ENCODE measurements at regions not wholly inside any gene's neighbourhood (a gene's known extent, or its start where the extent isn't known, plus 50 kb on each side); places are given as distances from the start of the nearest gene placed in this dataset.

DNA sequence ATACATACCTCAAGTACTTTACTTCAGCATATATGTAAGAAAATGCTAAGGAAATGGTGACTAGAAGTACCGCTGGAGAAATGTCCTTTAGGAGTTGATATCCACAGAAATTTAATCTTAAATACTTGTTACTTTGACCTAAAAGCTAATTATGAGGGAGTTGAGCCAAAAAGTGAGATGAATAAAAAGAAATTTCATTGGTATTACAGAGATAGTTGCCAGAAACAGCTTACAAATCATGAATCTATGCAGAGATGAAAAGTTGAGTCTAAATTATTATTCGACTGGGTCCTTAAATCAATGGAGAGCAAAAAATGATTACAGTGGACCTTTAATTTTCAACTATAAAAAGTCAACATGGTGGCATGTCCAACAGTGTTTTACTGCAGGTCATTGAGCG lies 160.9 kb downstream of the MZT1 start:
- no peaks in the 10 kb centered on the region for H3K9me3 ChIP-seq (ENCODE audit: low read length)
- H3K4me2 ChIP-seq (ENCODE audit: low read length) = no peak overlapping the region
- H3K27me3 ChIP-seq (ENCODE audit: insufficient read depth, low read depth, low read length) = no peaks in the 10 kb centered on the region
- TF ChIP-seq MXI1 (conservative IDR thresholded peaks at IDR 0.05; ENCODE audit: poor library complexity, severe bottlenecking) (no peak), RAD21 (conservative IDR thresholded peaks at IDR 0.05) (no peak), SMC3 (conservative IDR thresholded peaks at IDR 0.05; ENCODE audit: poor library complexity) (no peak), POLR2AphosphoS5 (IDR thresholded peaks at IDR 0.05) (no peak), EP300 (conservative IDR thresholded peaks at IDR 0.05; ENCODE audit: poor library complexity, severe bottlenecking) (no peak), EZH2 (IDR thresholded peaks at IDR 0.05; ENCODE audit: borderline replicate concordance, insufficient read depth, low read length, poor library complexity, severe bottlenecking) (no peak)
- TF ChIP-seq, protein P1, sequence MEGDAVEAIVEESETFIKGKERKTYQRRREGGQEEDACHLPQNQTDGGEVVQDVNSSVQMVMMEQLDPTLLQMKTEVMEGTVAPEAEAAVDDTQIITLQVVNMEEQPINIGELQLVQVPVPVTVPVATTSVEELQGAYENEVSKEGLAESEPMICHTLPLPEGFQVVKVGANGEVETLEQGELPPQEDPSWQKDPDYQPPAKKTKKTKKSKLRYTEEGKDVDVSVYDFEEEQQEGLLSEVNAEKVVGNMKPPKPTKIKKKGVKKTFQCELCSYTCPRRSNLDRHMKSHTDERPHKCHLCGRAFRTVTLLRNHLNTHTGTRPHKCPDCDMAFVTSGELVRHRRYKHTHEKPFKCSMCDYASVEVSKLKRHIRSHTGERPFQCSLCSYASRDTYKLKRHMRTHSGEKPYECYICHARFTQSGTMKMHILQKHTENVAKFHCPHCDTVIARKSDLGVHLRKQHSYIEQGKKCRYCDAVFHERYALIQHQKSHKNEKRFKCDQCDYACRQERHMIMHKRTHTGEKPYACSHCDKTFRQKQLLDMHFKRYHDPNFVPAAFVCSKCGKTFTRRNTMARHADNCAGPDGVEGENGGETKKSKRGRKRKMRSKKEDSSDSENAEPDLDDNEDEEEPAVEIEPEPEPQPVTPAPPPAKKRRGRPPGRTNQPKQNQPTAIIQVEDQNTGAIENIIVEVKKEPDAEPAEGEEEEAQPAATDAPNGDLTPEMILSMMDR (IDR thresholded peaks at IDR 0.05; ENCODE audit: poor library complexity, severe bottlenecking) = no peak
- TF ChIP-seq, protein P2, sequence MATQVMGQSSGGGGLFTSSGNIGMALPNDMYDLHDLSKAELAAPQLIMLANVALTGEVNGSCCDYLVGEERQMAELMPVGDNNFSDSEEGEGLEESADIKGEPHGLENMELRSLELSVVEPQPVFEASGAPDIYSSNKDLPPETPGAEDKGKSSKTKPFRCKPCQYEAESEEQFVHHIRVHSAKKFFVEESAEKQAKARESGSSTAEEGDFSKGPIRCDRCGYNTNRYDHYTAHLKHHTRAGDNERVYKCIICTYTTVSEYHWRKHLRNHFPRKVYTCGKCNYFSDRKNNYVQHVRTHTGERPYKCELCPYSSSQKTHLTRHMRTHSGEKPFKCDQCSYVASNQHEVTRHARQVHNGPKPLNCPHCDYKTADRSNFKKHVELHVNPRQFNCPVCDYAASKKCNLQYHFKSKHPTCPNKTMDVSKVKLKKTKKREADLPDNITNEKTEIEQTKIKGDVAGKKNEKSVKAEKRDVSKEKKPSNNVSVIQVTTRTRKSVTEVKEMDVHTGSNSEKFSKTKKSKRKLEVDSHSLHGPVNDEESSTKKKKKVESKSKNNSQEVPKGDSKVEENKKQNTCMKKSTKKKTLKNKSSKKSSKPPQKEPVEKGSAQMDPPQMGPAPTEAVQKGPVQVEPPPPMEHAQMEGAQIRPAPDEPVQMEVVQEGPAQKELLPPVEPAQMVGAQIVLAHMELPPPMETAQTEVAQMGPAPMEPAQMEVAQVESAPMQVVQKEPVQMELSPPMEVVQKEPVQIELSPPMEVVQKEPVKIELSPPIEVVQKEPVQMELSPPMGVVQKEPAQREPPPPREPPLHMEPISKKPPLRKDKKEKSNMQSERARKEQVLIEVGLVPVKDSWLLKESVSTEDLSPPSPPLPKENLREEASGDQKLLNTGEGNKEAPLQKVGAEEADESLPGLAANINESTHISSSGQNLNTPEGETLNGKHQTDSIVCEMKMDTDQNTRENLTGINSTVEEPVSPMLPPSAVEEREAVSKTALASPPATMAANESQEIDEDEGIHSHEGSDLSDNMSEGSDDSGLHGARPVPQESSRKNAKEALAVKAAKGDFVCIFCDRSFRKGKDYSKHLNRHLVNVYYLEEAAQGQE (IDR thresholded peaks at IDR 0.05; ENCODE audit: borderline replicate concordance) = no peak
- no peaks in the 10 kb centered on the region for H3K79me2 ChIP-seq (replicated peaks; ENCODE audit: insufficient read depth, low read length)
- no peaks in the 10 kb centered on the region for H4K20me1 ChIP-seq (ENCODE audit: insufficient read depth)
- H3K9me2 ChIP-seq (ENCODE audit: insufficient read depth, low read length) = no peaks in the 10 kb centered on the region
- H3K4me3 ChIP-seq (ENCODE audit: low read length) = no peak overlapping the region
- no peaks in the 10 kb centered on the region for H3F3A ChIP-seq (ENCODE audit: insufficient read depth, low read length, poor library complexity, severe bottlenecking)
- no peak overlapping the region for H2AFZ ChIP-seq (ENCODE audit: low read depth, low read length)
- no peak overlapping the region for H3K27ac ChIP-seq (ENCODE audit: low read length)
- H3K36me3 ChIP-seq (ENCODE audit: insufficient read depth, low read length) = no peaks in the 10 kb centered on the region
- no peak overlapping the region for H3K9ac ChIP-seq (ENCODE audit: low read length)

DNA sequence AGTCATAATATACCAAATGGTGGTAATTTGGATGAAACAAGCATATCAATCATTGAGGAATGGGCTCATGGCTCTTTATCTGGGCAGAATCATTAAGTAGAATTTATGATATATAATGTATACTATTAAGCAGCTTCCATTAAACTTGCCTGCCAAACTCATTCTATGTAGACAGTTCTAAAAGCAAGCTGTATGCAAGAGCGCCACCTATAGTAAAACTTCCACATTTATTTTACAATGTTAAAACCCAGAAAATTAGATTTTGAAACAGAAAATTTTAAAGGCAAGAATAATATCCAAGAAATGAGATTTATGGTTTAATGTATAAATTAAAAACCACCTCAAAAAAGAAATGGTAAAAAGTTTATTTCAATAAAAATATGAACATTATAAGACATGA lies 161.5 kb downstream of the MZT1 start:
- no peaks in the 10 kb centered on the region for H3K79me2 ChIP-seq (replicated peaks; ENCODE audit: insufficient read depth, low read length)
- no peaks in the 10 kb centered on the region for H4K20me1 ChIP-seq (ENCODE audit: insufficient read depth)
- H3F3A ChIP-seq (ENCODE audit: insufficient read depth, low read length, poor library complexity, severe bottlenecking) = no peaks in the 10 kb centered on the region
- H3K27me3 ChIP-seq (ENCODE audit: insufficient read depth, low read depth, low read length) = no peaks in the 10 kb centered on the region
- H3K27ac ChIP-seq (ENCODE audit: low read length) = no peak overlapping the region
- H3K9me3 ChIP-seq (ENCODE audit: low read length) = no peaks in the 10 kb centered on the region
- no peak overlapping the region for H3K9ac ChIP-seq (ENCODE audit: low read length)
- H3K36me3 ChIP-seq (ENCODE audit: insufficient read depth, low read length) = no peaks in the 10 kb centered on the region
- H3K4me3 ChIP-seq (ENCODE audit: low read length) = no peak overlapping the region
- TF ChIP-seq RAD21 (conservative IDR thresholded peaks at IDR 0.05) (peak; percentile 84), SMC3 (conservative IDR thresholded peaks at IDR 0.05; ENCODE audit: poor library complexity) (peak; percentile 75)
- TF ChIP-seq, protein P1 (IDR thresholded peaks at IDR 0.05; ENCODE audit: poor library complexity, severe bottlenecking) = peak; percentile 74
- TF ChIP-seq, protein P2 (IDR thresholded peaks at IDR 0.05; ENCODE audit: borderline replicate concordance) = no peak
- H3K4me2 ChIP-seq (ENCODE audit: low read length) = no peak overlapping the region
- H3K9me2 ChIP-seq (ENCODE audit: insufficient read depth, low read length) = no peaks in the 10 kb centered on the region
- no peak overlapping the region for H2AFZ ChIP-seq (ENCODE audit: low read depth, low read length)

All from neural cell (in vitro differentiated cells).